GM23248 (cell line): ENCODE measurements at regions not wholly inside any gene's neighbourhood (a gene's known extent, or its start where the extent isn't known, plus 50 kb on each side); places are given as distances from the start of the nearest gene placed in this dataset.

ENCODE experiments used
- DNase-seq: peaks from one replicate; pipeline ENCODE4 v3.0.0-alpha.2; 2015
- H2AFZ ChIP-seq: fragments of 200-600 bp; sonication (generic); 2 replicates; pipeline ENCODE4 v1.6.1; 2016; ENCODE audit warnings: antibody characterized with exemption
- H3F3A ChIP-seq: fragments of 200-600 bp; sonication (generic); 2 replicates; pipeline ENCODE4 v1.6.1; 2016; ENCODE audit warnings: mild to moderate bottlenecking, antibody characterized with exemption, mixed run types; ENCODE audit not compliant: insufficient read depth
- H3K27ac ChIP-seq: fragments of 200-600 bp; sonication (generic); 2 replicates; pipeline ENCODE4 v1.5.1; 2016; ENCODE audit warnings: mild to moderate bottlenecking
- H3K27me3 ChIP-seq: fragments of 200-600 bp; sonication (generic); replicated peaks from 2 replicates; pipeline ENCODE4 v1.6.1; 2016; ENCODE audit warnings: mild to moderate bottlenecking; ENCODE audit not compliant: insufficient read depth
- H3K36me3 ChIP-seq: fragments of 200-600 bp; sonication (generic); 2 replicates; pipeline ENCODE4 v1.6.1; 2016; ENCODE audit warnings: low read depth, mild to moderate bottlenecking
- H3K4me1 ChIP-seq: fragments of 200-600 bp; sonication (generic); 2 replicates; pipeline ENCODE4 v1.6.1; 2016; ENCODE audit warnings: mild to moderate bottlenecking; ENCODE audit not compliant: insufficient read depth
- H3K4me2 ChIP-seq: fragments of 200-600 bp; sonication (generic); one replicate; pipeline ENCODE4 v1.6.1; 2016; ENCODE audit warnings: mild to moderate bottlenecking; ENCODE audit not compliant: unreplicated experiment
- H3K4me3 ChIP-seq: fragments of 200-600 bp; sonication (generic); 2 replicates; pipeline ENCODE4 v1.5.1; 2016; ENCODE audit warnings: mild to moderate bottlenecking
- H3K79me2 ChIP-seq: fragments of 200-600 bp; sonication (generic); 2 replicates; pipeline ENCODE4 v1.6.1; 2016; ENCODE audit warnings: mild to moderate bottlenecking; ENCODE audit not compliant: insufficient read depth
- H3K9ac ChIP-seq: fragments of 200-600 bp; sonication (generic); 2 replicates; pipeline ENCODE4 v1.6.1; 2016; ENCODE audit warnings: mild to moderate bottlenecking
- H3K9me2 ChIP-seq: fragments of 200-600 bp; sonication (generic); 2 replicates; pipeline ENCODE4 v1.6.1; 2016; ENCODE audit warnings: mixed run types, mild to moderate bottlenecking, moderate library complexity; ENCODE audit not compliant: insufficient read depth
- H3K9me3 ChIP-seq: fragments of 200-600 bp; sonication (generic); one replicate; pipeline ENCODE4 v1.6.1; 2017; ENCODE audit warnings: low read depth
- H4K20me1 ChIP-seq: fragments of 200-600 bp; sonication (generic); 2 replicates; pipeline ENCODE4 v1.6.0; 2016; ENCODE audit not compliant: insufficient read depth
- EZH2 ChIP-seq: fragments of 200-600 bp; sonication (generic); IDR thresholded peaks from 2 replicates; pipeline ENCODE4 v1.6.1; 2018; ENCODE audit warnings: antibody characterized with exemption, mild to moderate bottlenecking; ENCODE audit not compliant: insufficient read depth, poor library complexity, severe bottlenecking
- EZH2phosphoT487 ChIP-seq: fragments of 200-600 bp; sonication (generic); IDR thresholded peaks from 2 replicates; pipeline ENCODE4 v1.6.1; 2018; ENCODE audit warnings: antibody characterized with exemption, moderate library complexity, mild to moderate bottlenecking, low read depth; ENCODE audit not compliant: insufficient read depth
- WGBS, 2 experiments: methylation state at CpG; one replicate each; pipeline ENCODE4 v1.1.6; 2015 to 2017; ENCODE audit warnings: low lambda C conversion rate in 2 of 2, low coverage in 1 of 2; ENCODE audit errors: missing lambda C conversion rate in 2 of 2; 5-methylcytosine and 5-hydroxymethylcytosine counted together
- in situ Hi-C: fragments of 300-500 bp; cut with MboI; formaldehyde crosslinking; loops from 2 replicates; pipeline ENCODE4 v1.15.0; 2020

GRCh38 chr18:66754335-66754734 lies 150.4 kb upstream of the CDH19 start:
- H3F3A ChIP-seq, result no peaks in the 10 kb centered on the region
- no peak for TF ChIP-seq EZH2
- TF ChIP-seq EZH2phosphoT487, result no peak
- H3K27ac ChIP-seq, result no peak overlapping the region
- no peak overlapping the region for H3K4me3 ChIP-seq
- H3K4me1 ChIP-seq, result no peaks in the 10 kb centered on the region
- H3K9me2 ChIP-seq, result no peaks in the 10 kb centered on the region
- DNase-seq, result no peak
- H2AFZ ChIP-seq, result no peak overlapping the region
- no peaks in the 10 kb centered on the region for H3K27me3 ChIP-seq
- no peak overlapping the region for H3K9ac ChIP-seq
- H3K4me2 ChIP-seq, result no peak overlapping the region
- no peaks in the 10 kb centered on the region for H3K9me3 ChIP-seq
- H3K79me2 ChIP-seq, result no peaks in the 10 kb centered on the region
- no peaks in the 10 kb centered on the region for H3K36me3 ChIP-seq
- in situ Hi-C loops, result no loop called here
- WGBS, 2 experiments, result 7 to 28% methylated on average over 1 of the region's 1 CpG
- no peaks in the 10 kb centered on the region for H4K20me1 ChIP-seq

- Histone ChIP-seq H3K36me3 (no peaks in the 10 kb centered on the region), H3K4me2 (no peak overlapping the region), H3K4me3 (no peak overlapping the region), H3K4me1 (no peaks in the 10 kb centered on the region), H3K9me2 (no peaks in the 10 kb centered on the region), H3K27me3 (no peaks in the 10 kb centered on the region), H2AFZ (no peak overlapping the region), H3F3A (no peaks in the 10 kb centered on the region), H3K9ac (no peak overlapping the region), H4K20me1 (no peaks in the 10 kb centered on the region), H3K79me2 (no peaks in the 10 kb centered on the region), H3K9me3 (no peaks in the 10 kb centered on the region), H3K27ac (no peak overlapping the region)
- 16 to 27% methylated on average over 3 of the region's 3 CpGs for WGBS, 2 experiments
- no peak for DNase-seq
- in situ Hi-C loops, result no loop called here
- no peak for TF ChIP-seq EZH2
- no peak for TF ChIP-seq EZH2phosphoT487
These were observed 148.8 kb upstream of the CDH19 start for GRCh38 chr18:66752733-66753132.

- Histone ChIP-seq H3K9me3 (no peaks in the 10 kb centered on the region), H3K4me2 (no peak overlapping the region), H3K4me1 (no peaks in the 10 kb centered on the region), H3K9ac (no peak overlapping the region), H3K79me2 (no peaks in the 10 kb centered on the region), H4K20me1 (no peaks in the 10 kb centered on the region), H3K27ac (no peak overlapping the region), H3K36me3 (no peaks in the 10 kb centered on the region), H3K4me3 (no peak overlapping the region), H3K27me3 (no peaks in the 10 kb centered on the region), H3K9me2 (no peaks in the 10 kb centered on the region), H2AFZ (no peak overlapping the region), H3F3A (no peaks in the 10 kb centered on the region)
- TF ChIP-seq EZH2phosphoT487, result no peak
- in situ Hi-C loops, result no loop called here
- no peak for DNase-seq
These were observed 145.7 kb upstream of the CDH19 start for GRCh38 chr18:66749481-66750035.

GRCh38 chr18:66749030-66749429 lies 145.1 kb upstream of the CDH19 start:
- Histone ChIP-seq H3K79me2 (no peaks in the 10 kb centered on the region), H4K20me1 (no peaks in the 10 kb centered on the region), H3K36me3 (no peaks in the 10 kb centered on the region), H3K9me3 (no peaks in the 10 kb centered on the region), H3K9ac (no peak overlapping the region), H3F3A (no peaks in the 10 kb centered on the region), H3K9me2 (no peaks in the 10 kb centered on the region), H3K4me3 (no peak overlapping the region), H3K4me2 (no peak overlapping the region), H3K27me3 (no peaks in the 10 kb centered on the region), H3K4me1 (no peaks in the 10 kb centered on the region), H2AFZ (no peak overlapping the region), H3K27ac (no peak overlapping the region)
- TF ChIP-seq EZH2, result no peak
- TF ChIP-seq EZH2phosphoT487, result no peak
- 0 to 2% methylated on average over 2 of the region's 2 CpGs for WGBS, 2 experiments
- in situ Hi-C loops, result no loop called here
- no peak for DNase-seq

GRCh38 chr18:66742832-66743231 lies 138.9 kb upstream of the CDH19 start:
- H2AFZ ChIP-seq, result no peak overlapping the region
- H3F3A ChIP-seq, result no peaks in the 10 kb centered on the region
- no peaks in the 10 kb centered on the region for H3K36me3 ChIP-seq
- in situ Hi-C loops, result no loop called here
- H3K9me3 ChIP-seq, result no peaks in the 10 kb centered on the region
- no peaks in the 10 kb centered on the region for H3K9me2 ChIP-seq
- H3K27me3 ChIP-seq, result no peaks in the 10 kb centered on the region
- no peak overlapping the region for H3K4me3 ChIP-seq
- H3K9ac ChIP-seq, result no peak overlapping the region
- no peaks in the 10 kb centered on the region for H4K20me1 ChIP-seq
- H3K4me2 ChIP-seq, result no peak overlapping the region
- WGBS, 2 experiments, result 5 to 9% methylated on average over 2 of the region's 2 CpGs
- no peak for TF ChIP-seq EZH2phosphoT487
- no peaks in the 10 kb centered on the region for H3K79me2 ChIP-seq
- DNase-seq, result no peak
- no peaks in the 10 kb centered on the region for H3K4me1 ChIP-seq
- H3K27ac ChIP-seq, result no peak overlapping the region
